Stromal cell of bone marrow (primary cell): ENCODE measurements at regions not wholly inside any gene's neighbourhood (a gene's known extent, or its start where the extent isn't known, plus 50 kb on each side); places are given as distances from the start of the nearest gene placed in this dataset.
"Not testable (repeated sequence)": the region's sequence is repeated elsewhere in the genome, so short reads cannot be mapped to it uniquely, and the experiment has no call there.

Source experiments
- DNase-seq: peaks from one replicate; pipeline ENCODE4 v3.0.0-alpha.2; 2012; ENCODE audit warnings: low read depth

DNA sequence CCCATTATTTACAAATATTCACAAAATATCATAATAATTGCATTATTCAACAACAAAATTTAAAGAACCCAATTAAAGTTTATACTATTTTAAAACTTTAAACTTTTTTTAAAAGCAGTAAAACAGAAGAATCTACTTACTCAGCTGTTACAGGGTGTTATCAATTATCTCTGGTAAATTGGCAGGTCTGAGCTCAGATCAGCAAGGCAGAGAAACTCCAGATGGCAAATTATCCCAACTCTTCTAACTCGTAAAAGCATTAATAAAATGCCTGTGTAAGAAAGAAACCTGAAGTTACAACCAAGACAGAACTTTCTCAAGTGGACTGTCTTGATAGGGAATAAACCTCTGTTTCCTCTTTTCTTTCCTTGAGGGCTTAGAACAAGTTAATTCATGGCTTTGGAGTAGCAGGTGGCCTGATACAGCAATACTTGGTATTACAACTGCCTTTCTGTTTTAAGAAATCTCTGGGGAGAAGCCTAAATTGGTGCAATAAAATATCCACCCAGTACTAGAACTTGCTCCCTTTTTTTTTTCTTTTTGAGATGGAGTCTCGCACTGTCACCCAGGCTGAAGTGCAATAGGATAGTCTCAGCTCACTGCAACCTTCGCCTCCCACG is 275.3 kb upstream of the MKLN1 start:
- no peak for DNase-seq

DNA sequence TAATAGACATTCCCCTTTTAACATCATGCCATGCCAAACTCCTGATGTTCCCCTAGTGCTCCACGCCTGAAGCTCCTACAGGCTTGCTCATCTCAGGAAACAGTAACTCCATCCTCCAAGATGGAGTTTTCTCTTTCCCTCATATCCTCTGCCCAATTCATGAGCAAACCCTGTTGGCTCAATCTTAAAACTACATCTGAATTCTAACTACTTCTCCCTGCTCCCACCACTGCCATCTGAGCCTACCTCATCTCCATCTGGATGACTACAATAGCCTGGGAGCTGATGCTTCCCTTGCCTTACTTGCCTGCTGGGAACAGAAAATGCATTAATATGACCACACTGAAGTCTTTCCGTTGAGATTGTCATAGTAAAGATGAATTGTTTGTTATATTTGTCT is 271.7 kb upstream of the MKLN1 start:
- DNase-seq, result no peak

DNA sequence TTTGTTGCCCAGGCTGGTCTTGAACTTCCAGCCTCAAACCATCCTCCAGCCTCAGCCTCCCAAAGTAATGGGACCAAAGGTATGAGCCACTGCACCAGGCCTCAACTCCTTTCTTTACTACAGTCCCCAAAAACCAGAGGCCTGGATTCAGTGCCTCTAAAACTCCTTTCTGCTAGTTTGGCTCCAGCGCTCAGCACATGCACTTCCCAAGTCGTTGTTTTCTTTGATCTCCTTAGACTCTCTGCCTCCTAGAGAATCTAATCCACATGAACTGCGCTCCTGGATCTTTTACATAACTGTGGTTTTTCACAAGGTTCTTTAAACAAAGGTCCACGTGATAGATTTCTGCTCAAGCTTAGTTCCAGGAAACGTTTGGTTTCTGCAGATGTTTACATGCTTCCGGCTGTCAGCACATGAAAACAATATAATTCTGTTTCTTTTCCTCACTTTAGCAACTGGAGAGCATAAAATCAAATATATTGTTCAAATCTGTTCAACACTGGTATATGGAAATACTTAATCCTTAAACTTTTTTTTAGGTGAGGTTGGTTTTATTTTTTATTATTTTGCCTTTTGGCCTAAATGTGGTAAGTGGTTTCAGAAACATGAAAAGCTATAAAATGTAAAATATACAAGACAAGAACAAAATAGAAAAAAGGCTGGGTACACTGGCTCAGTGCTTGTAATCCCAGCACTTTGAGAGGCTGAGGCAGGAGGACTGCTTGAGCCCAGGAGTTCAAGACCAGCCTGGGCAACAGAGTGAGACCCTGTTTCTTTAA is 270.5 kb upstream of the MKLN1 start:
- peak; percentile 31 for DNase-seq

DNA sequence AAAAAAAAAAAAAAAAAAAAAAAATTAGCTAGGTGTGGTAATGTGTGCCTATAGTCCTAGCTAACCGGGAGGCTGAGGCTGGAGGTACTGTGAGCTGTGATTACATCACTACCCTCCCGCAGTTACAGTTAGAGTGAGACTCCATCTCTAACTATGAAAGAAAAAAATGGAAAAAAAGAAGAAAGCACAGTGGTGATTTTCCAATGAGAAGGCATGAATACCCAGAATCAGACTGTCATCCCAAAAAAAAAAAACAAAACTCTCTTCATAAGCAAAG is 269.9 kb upstream of the MKLN1 start:
- no peak for DNase-seq

DNA sequence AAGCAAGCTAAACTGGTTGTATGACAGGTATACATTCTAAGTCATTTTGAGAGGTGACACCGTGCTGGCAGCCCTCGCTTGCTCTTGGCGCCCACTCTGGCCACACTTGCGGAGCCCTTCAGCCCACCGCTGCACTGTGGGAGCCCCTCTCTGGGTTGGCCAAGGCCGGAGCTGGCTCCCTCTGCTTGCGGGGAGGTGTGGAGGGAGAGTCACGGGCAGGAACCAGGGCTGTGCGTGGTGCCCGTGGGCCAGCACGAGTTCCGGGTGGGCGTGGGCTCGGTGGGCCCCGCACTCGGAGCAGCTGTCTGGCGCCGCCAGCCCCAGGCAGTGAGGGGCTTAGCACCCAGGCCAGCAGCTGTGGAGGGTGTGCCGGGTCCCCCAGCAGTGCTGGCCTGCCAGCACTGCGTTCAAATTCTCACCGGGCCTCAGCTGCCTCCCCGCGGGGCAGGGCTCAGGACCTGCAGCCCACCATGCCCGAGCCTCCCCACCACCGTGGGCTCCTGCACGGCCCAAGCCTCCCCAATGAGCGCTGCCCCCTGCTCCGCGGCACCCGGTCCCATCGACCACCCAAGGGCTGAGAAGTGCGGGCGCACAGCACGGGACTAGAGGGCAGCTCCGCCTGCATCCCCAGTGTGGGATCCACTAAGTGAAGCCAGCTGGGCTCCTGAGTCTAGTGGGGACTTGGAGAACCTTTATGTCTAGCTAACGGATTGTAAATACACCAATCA is 269.0 kb upstream of the MKLN1 start:
- not testable (repeated sequence) for DNase-seq

DNA sequence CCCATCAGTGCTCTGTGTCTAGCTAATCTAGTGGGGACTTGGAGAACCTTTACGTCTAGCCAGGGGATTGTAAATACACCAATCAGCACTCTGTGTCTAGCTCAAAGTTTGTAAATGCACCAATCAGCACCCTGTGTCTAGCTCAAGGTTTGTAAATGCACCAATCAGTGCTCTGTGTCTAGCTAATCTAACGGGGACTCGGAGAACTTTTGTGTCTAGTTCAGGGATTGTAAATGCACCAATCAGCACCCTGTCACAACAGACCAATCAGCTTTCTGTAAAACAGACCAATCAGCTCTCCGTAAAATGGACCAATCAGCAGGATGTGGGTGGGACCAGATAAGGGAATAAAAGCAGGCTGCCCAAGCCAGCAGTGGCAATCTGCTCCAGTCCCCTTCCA is 268.3 kb upstream of the MKLN1 start:
- DNase-seq, result not testable (repeated sequence)

DNA sequence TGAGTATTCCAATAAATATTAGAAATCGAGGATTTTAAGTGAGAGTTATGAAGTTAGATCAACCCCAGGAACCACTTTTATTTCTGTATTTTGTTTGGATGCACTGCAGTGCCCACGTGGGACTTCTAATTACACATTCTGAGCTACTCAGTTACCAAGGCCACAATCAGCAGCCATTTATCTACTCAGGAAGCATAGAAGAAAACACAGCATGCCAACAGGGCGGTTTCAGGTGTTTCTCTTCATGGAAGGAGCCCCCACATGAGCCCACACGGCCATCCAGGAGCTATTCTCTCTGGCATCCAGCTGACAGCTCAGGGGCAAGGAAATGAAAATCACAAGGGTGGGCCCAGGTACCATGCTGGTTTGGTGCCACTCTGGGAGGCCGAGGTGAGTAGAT is 266.5 kb upstream of the MKLN1 start:
- DNase-seq, result no peak

DNA sequence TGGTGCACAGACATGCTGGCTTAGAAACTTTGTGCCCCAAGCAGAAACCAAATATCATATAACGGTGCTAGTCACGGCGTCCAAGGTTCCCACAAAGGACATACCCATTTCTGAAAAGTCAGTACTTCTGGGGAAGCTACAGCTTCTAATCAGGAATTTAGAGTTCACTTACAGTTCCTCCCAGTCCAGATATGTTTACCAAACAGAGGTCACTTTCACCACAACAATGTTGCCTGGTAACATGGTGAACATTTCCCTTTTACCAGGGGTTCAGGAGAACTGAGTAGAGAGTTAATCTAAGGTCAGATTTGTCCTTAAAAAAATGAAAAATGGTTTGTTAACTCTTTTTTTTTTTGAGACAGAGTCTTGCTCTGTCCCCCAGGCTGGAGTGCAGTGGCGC is 265.9 kb upstream of the MKLN1 start:
- no peak for DNase-seq

DNA sequence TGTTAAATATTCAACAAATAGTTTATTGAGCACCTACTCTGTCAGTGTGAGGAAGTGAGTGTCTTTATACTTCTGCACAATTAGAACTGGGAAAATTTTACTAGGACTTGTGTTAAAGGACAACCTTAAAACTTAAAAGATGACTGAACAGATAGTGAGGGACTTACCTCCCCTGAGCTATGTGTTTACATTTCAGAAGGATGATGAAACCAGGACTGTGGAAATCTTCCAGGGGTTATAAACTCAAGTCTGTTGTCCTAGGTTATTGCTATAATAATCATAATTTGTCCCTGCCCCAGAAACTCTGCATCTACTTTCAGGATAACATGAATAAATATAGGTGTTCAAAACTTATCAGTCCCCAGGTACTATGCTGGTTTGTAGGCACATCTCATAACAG is 261.0 kb upstream of the MKLN1 start:
- DNase-seq, result no peak

DNA sequence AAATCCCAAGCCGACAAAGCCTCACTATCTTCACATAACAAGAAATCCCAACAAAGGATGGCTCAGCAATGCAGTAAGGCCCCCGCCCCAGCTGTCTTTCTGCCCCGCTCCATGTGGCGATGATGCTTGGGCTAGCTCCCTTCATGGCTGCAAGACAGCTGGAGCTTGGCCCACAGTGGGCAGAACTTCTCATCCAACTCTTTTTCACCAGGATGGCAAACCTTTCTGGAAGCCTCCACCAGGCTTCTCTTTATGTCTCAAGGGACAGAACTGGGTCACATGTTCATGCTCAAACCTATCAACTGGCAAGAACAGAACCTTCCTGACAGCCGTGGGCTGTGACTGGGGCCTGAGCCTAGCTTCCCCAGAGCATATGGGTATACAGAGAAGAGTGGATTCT is 260.5 kb upstream of the MKLN1 start:
- no peak for DNase-seq

DNA sequence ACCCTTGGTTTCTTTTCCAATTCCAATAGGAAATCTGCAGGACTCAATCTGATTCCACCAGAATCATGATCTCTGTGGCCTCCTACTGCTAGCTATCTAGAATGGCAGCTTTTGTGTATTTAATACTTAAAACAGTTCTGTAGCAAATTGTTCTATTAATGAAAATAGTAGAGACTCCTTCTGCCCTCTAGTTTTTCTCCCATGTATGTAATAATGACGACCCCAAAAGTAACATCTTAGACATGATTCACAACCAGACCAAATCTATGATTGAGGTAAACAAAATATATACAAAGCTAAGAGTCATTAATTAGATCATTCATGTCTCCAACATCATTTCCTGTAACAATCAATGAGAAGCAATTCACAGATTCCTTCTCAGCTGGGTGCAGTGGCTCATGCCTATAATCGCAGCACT is 259.1 kb upstream of the MKLN1 start:
- DNase-seq, result no peak

DNA sequence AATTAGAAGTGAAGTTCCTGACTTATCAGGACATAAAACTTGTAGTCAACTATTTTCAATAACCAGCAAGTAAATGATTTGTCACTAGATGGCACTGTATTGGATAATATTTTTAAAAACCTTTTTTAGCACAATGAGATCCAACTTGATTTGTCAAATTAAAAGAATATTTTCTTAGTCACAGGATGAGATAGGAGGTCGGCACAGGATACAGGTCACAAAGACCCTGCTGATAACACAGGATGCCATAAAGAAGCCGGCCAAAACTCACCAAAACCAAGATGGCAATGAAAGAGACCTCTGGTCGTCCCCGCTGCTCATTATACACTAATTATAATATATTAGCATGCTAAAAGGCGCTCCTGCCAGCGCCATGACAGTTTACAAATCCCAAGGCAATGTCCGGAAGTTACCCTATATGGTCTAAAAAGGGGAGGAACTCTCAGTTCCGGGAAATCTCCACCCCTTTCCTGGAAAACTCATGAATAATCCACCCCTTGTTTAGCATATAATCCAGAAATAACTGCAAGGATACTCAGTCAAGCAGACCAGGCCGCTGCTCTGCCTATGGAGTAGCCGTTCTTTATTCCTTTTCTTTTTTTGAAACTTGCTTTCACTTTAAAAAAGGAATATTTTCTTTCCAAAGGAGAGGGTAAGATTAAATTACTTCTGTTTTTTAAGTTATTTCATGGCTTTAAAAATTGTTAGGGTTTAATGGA is 255.7 kb upstream of the MKLN1 start:
- peak; percentile 88 for DNase-seq

DNA sequence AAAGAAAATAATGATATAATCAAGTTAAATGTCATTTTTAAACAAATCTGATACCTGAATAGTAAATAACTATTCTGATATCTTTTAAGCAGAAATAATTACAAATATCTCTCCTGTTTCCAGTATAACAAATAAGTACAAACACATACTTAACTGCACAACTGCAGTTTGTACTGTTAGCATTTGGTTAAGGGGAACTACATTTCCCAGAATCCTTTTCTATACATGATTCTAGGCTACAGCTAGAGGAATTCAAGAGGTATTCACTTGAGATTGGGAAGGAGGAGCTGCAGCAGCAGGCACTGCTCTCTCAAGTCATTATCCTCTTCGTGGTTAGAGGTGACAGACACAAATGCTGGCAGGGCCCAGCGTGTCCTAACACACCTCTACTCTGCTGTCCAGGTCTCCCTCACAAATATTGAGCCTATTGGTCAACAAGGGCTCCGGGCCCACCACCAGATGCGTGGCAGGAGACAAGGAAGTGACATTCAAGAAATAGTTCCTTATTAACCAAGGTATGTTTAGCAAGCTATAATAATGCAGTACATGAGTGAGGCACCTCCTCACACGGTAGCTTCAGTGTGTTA is 255.1 kb upstream of the MKLN1 start:
- no peak for DNase-seq

DNA sequence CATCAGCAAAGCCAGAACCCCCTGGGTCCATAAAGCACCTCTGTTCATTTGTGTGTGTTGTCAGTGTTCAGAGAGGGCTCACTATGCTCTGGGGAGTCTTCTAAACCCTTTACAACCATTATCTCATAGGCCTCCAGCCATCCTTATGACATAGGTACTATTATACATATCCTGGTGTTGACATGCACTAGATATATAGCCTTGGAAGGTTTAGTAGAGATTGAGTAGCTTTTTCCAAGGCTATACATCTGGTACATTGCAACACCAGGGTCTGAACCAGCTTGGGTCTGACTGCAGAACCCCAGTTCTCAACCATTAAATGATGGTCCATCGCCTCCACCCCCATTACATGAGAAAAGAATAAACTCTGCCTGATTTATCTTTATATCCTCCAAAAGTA is 253.6 kb upstream of the MKLN1 start:
- no peak for DNase-seq

DNA sequence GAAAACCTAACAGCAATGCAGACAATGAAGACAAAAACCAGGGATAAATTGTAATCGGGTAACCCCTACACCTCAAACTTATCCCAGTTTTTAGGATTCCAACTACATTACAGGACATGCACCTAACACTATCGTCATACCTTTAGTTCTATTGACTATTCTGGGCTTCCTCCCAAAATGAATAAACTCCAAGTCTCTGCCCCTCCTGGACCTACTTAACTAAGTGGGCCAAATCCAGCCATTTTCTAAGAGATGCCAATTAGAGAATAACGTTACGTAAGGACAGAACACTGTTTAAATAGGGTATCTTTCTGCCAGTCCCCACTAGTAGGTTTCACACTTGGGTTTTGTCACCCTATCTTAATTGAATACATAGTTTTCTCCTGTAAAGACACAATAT is 253.1 kb upstream of the MKLN1 start:
- no peak for DNase-seq

DNA sequence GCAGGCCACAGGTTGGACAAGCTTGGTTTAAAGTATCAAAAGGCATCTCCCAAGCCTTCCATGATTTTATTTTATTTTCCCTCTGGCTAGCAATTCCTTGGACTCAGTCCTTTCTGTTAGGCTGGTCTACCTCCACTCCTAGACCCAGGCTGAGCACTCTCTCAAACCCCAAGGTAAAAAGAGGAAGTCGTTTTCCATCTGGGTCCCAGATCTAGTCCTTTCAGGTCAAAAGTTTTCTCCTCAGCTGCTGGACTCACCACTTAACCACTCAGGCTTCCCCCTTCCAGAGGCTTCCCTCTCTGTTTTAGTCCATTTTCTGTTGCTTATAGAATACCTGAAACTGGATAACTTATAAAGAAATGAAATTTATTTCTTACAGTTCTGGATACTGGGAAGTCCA is 252.3 kb upstream of the MKLN1 start:
- no peak for DNase-seq

DNA sequence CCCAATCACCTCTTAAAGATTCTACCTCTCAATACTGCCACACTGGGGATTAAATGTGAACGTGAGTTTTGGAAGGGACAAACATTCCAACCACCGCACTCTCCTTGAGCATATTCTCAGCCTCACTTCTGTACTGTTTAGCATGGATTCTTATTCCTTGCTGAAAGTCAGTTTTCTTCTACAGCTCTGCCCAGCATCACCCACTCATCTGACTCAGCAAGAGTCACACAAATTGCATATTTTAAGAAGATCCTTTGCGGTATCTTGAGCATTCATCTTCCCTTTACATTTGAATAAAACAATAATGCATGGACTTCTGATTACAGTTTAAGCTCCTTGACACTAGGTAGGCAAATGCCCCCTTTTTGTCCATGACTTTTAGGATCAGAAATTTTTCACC is 251.6 kb upstream of the MKLN1 start:
- DNase-seq, result peak; percentile 52

DNA sequence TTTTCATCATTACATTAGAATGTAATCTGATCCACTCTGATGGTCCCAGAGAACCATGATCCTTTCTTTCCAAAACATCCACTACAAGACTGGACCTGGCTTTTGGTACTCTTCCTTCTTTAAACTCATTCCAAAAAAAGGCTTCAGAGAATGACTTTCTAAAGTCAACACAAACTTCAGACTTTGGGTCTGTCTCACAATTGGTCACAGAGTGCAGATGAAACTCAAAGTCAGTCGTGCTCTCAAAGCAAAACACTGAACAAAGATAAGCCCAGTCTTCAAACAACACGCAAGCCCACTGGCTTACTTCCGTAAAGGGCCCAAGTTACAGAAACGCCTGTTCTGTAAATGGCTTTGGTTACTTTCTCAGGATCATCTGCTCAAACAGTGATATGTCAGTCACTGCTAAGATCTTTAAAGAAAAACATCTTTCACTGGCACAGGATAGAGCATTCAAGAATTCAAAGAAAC is 250.9 kb upstream of the MKLN1 start:
- DNase-seq, result peak; percentile 37

DNA sequence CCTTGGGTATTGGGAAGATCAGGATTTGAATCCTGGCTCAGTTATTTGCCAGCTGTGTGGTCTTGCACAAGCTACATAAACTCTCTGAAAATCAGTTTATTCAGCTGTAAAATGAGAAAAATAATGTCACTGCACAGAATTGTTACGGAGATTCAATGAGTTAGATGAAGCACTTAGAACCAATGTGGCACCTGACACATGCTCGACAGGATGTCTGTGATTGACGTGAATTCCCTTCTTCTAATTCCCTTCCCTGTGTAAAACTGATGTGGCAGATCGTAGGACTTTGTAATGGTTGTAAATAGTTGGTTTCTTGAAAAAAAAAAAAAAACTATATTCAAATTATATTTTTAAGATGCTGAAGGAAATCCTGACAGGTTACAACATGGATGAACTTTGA is 249.9 kb upstream of the MKLN1 start:
- DNase-seq, result no peak

DNA sequence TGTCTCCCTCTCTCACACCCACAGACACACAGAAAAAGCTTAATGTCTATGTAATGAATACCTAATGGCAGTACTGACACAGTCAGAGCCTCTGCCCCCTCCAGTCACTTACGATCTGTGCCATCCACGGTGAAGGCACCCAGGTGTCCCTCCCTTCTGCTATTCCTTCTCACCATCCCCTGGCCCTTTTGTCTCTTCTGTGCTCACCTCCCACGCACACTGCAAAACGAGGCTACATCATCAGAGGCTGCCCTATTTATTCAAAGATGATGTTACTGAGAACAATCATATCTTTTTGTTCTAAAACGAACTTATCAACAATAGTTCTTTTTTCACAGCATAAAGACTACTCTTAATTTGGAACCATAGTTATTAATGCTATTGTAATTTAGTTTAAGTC is 246.9 kb upstream of the MKLN1 start:
- DNase-seq, result no peak

DNA sequence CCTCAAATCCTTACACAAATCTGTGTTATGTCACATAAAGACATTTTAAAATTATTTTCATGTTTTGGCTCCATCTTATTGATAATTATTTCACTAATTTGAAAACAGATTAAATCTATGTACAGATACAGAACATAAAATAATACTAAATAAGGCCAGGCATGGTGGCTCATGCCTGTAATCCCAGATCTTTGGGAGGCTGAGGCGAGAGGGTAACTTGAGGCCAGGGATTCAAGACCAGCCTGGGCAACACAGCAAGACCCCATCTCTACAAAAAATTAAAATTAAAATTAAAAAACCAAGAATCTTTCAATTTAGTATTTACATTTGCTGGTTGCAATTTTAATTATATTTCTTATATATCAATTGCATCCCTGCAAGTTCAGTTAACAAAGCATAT is 246.4 kb upstream of the MKLN1 start:
- DNase-seq, result no peak

DNA sequence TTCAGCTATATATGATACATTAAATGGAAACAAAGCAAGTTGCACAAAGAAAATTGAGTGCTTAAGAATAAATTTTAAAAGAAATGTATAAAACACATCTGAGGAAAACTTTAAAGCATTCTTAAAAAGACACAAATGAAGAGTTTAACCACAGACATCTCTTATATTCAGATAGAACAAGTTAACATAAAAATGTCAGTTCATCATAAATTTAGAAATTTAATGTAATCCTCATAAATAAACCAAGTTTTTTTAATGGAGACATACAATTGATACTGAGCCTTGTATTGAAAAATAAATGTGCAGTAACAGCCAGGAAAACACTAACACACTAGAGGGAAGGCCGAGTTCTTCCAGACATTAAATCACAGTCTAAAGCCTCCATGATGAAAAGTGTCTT is 243.9 kb upstream of the MKLN1 start:
- DNase-seq, result no peak
